Colonic mucosa (tissue), 4 donors: ENCODE measurements at regions not wholly inside any gene's neighbourhood (a gene's known extent, or its start where the extent isn't known, plus 50 kb on each side); places are given as distances from the start of the nearest gene placed in this dataset.

Source experiments
- DNase-seq: peaks from one replicate; pipeline ENCODE4 v3.0.0-alpha.2; 2020
- H3K27ac ChIP-seq: fragments of 200-600 bp; one replicate; pipeline ENCODE4 v1.8.0; 2021
- H3K27me3 ChIP-seq: fragments of 200-600 bp; one replicate; pipeline ENCODE4 v1.8.0; 2021
- H3K36me3 ChIP-seq: fragments of 200-600 bp; one replicate; pipeline ENCODE4 v1.8.0; 2021
- H3K4me1 ChIP-seq: fragments of 200-600 bp; one replicate; pipeline ENCODE4 v1.8.0; 2021; ENCODE audit warnings: mild to moderate bottlenecking
- H3K4me3 ChIP-seq: fragments of 200-600 bp; one replicate; pipeline ENCODE4 v1.8.0; 2021
- H3K9ac ChIP-seq, 2 donors: one replicate each; pipeline ENCODE4 v1.7.0; 2013; ENCODE audit warnings: control low read depth in 2 of 2, low read depth in 2 of 2, low read length in 2 of 2
- H3K9me3 ChIP-seq: fragments of 200-600 bp; one replicate; pipeline ENCODE4 v1.8.0; 2021
- CTCF ChIP-seq: fragments of 200-600 bp; IDR thresholded peaks from one replicate; pipeline ENCODE4 v1.8.0; 2022; ENCODE audit warnings: antibody characterized with exemption, mild to moderate bottlenecking
- intact Hi-C: fragments of 100-400 bp; cut with DNase I; formaldehyde crosslinking; loops from one replicate; pipeline ENCODE4 v1.14.1; 2022
- donor health status: healthy.
- donor health status: DM: no; HTN: no; CAD: no.
- donor health status: DM: no; HTN: no; CAD: no.

DNA sequence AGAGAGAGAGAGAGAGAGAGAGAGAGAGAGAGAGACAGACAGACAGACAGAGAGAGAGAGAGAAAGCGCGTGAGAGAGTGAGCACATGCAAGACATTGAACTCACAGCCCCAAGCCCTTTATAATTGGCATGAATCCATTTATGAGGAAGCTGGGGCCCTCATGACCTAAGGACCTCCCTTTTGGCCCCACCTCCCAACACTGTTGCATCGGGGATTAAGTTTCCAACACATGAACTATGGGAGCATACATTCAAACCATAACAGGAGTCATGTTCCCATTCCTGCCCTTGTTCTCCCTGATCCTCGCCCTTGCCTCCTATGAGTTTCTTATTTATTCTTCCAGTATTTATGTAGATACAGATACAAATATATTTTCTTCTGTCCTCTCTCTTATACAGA is 269.8 kb upstream of the ARX start:
- no peak for TF ChIP-seq CTCF
- no peaks in the 10 kb centered on the region for H3K4me1 ChIP-seq
- no peak for DNase-seq
- H3K4me3 ChIP-seq: no peak overlapping the region
- no peak overlapping the region for H3K9ac ChIP-seq
- H3K27ac ChIP-seq: no peak overlapping the region
- H3K27me3 ChIP-seq: no peaks in the 10 kb centered on the region
- no peaks in the 10 kb centered on the region for H3K36me3 ChIP-seq
- intact Hi-C loops: no loop called here
- H3K9me3 ChIP-seq: no peaks in the 10 kb centered on the region

GRCh38 chrX:25279510-25279909 is 263.7 kb upstream of the ARX start:
- DNase-seq: no peak

GRCh38 chrX:25278341-25278740 is 262.6 kb upstream of the ARX start:
- intact Hi-C loops: no loop called here

More at GRCh38 chrX:25279510-25279909, 263.7 kb upstream of the ARX start:
- Histone ChIP-seq H3K9ac (no peak overlapping the region), H3K4me3 (no peak overlapping the region), H3K36me3 (no peaks in the 10 kb centered on the region), H3K27me3 (no peaks in the 10 kb centered on the region), H3K27ac (no peak overlapping the region), H3K9me3 (no peaks in the 10 kb centered on the region), H3K4me1 (no peaks in the 10 kb centered on the region)
- intact Hi-C loops: no loop called here
- TF ChIP-seq CTCF: no peak

DNA sequence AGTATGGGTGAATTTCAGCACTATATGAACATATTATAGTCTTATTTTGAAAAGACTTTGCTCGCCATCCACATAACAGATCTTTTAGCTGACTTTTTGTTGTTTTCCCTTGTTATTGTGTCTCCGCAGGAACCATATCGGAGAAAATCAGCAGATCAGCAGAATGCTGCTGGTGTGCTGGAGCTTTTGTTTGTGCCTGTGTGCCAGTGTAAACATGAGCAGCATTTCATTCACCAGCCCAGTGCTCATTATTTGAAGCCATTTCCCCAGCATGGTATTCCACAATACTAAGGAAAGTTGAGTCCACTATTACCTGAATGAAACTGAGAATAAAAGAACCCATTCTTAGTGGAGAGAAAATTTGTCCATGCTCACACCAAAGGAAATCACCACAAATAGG is 261.8 kb upstream of the ARX start:
- Histone ChIP-seq H3K27ac (no peak overlapping the region), H3K9ac (no peak overlapping the region), H3K4me3 (no peak overlapping the region), H3K4me1 (no peaks in the 10 kb centered on the region), H3K9me3 (no peaks in the 10 kb centered on the region), H3K36me3 (no peaks in the 10 kb centered on the region), H3K27me3 (no peaks in the 10 kb centered on the region)
- no peak for TF ChIP-seq CTCF
- intact Hi-C loops: no loop called here
- no peak for DNase-seq

More at GRCh38 chrX:25278341-25278740, 262.6 kb upstream of the ARX start:
- Histone ChIP-seq H3K9me3 (no peaks in the 10 kb centered on the region), H3K27me3 (no peaks in the 10 kb centered on the region), H3K4me3 (no peak overlapping the region), H3K36me3 (no peaks in the 10 kb centered on the region), H3K4me1 (no peaks in the 10 kb centered on the region), H3K27ac (no peak overlapping the region), H3K9ac (no peak overlapping the region)
- no peak for TF ChIP-seq CTCF
- no peak for DNase-seq

GRCh38 chrX:25275159-25275558 is 259.4 kb upstream of the ARX start:
- Histone ChIP-seq H3K9me3 (no peaks in the 10 kb centered on the region), H3K4me1 (no peaks in the 10 kb centered on the region), H3K9ac (no peak overlapping the region), H3K27ac (no peak overlapping the region), H3K4me3 (no peak overlapping the region), H3K27me3 (no peaks in the 10 kb centered on the region), H3K36me3 (no peaks in the 10 kb centered on the region)
- TF ChIP-seq CTCF: no peak
- no peak for DNase-seq
- intact Hi-C loops: no loop called here

DNA sequence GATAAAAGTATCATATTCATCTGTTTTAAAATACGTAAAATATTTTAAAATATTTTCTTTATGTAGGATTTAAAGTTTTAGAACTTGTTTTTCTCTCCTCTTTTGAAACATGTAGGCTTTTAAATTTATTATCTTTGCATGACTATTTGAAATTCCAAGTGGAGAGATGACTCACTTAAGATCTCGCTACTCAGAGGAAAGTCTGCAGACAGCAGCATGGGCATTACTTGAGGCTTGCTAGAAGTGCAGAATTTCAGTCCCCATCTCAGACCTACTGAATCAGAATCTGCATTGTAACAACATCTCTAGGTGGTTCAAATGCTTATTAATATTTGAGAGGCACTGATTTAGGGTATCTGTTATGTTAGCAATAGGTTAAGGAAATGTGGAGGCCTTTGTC is 225.7 kb upstream of the ARX start:
- Histone ChIP-seq H3K27me3 (no peaks in the 10 kb centered on the region), H3K4me1 (no peaks in the 10 kb centered on the region), H3K9me3 (no peaks in the 10 kb centered on the region), H3K36me3 (no peaks in the 10 kb centered on the region), H3K9ac (no peak overlapping the region), H3K4me3 (no peak overlapping the region), H3K27ac (no peak overlapping the region)
- DNase-seq: no peak
- intact Hi-C loops: no loop called here
- TF ChIP-seq CTCF: no peak
